Epidermal melanocyte (primary cell): ENCODE measurements at regions not wholly inside any gene's neighbourhood (a gene's known extent, or its start where the extent isn't known, plus 50 kb on each side); places are given as distances from the start of the nearest gene placed in this dataset.

ENCODE experiments used
- DNase-seq: peaks from one replicate; pipeline ENCODE4 v3.0.0; 2011; ENCODE audit warnings: low spot score; ENCODE audit not compliant: insufficient read length

GRCh38 chr10:118835682-118836326 lies 81.0 kb upstream of the CACUL1 start:
- DNase-seq, result no peak

DNA sequence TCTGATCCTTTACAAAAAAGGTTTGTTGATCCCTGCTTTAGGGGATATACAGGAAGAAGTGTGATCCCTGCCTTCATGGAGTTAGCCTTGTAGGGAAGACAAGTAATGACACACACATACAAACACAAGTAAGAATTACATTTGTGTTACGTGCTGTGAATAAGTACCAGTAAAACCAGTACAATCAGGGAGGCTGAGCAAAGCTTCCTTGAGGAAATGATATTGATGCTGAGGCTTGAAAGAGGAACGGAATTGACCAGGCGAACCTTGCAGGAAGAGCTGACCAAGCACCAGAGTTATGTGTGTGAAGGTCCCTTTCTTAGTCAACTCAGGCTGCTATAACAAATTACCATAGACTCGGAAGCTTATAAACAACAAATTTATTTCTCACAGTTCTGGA lies 83.6 kb upstream of the CACUL1 start:
- no peak for DNase-seq

DNA sequence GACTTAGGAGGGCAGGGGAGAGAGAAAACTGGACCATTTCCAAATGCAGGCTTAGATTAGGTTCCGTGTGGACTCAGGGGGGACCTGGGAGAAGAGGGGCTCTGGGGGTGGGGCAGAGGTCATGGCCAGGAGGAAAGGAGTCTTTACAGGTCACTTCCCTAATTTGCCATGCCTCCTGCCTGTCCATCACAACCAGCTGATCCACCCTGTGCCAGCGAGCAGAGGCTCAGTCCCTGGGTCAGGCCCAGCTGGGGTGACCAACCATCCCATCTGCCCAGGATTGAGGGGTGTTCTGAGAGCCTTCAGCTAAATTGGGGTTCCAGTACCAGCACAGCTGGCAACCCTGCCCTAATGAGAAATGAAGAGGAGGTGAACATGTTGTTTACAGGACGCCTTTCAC lies 84.6 kb upstream of the CACUL1 start:
- no peak for DNase-seq

GRCh38 chr10:118840071-118840775 lies 85.5 kb upstream of the CACUL1 start:
- DNase-seq, result no peak

GRCh38 chr10:118840776-118841468 lies 86.2 kb upstream of the CACUL1 start:
- no peak for DNase-seq

DNA sequence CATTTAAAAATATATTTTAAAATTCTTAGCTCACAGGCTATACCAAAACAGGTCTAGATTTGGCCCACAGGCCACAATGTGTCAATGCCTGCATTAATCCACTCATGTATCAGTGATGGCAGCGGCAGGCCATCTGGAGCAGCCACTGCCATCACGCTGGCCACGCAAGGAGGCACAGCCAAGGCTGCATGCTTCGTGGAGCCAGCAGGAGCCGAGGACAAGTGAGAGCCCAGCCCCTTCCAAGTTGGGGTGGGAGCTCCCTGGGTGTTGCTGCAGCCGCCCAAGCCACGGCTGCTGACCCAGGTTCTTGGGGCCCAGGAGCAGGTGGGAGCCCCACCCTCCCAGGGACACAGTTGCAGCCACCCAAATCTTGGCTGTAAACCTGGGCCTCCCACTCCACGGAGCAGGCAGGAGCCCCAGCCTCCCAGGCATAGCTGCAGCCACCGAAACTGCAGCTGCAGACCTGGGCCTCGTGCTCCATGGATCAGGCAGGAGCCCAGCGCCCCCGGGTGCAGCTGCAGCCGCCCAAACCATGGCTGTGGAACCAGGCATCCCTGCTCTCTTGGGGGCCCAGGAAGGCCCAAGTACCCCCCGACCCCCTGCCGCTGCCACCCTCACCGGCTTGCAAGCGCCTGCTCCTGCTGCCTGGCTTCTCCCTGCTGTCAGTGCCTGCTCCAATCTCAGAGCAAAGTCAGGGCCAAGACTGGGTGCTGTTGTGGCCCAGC lies 87.3 kb upstream of the CACUL1 start:
- DNase-seq, result no peak

DNA sequence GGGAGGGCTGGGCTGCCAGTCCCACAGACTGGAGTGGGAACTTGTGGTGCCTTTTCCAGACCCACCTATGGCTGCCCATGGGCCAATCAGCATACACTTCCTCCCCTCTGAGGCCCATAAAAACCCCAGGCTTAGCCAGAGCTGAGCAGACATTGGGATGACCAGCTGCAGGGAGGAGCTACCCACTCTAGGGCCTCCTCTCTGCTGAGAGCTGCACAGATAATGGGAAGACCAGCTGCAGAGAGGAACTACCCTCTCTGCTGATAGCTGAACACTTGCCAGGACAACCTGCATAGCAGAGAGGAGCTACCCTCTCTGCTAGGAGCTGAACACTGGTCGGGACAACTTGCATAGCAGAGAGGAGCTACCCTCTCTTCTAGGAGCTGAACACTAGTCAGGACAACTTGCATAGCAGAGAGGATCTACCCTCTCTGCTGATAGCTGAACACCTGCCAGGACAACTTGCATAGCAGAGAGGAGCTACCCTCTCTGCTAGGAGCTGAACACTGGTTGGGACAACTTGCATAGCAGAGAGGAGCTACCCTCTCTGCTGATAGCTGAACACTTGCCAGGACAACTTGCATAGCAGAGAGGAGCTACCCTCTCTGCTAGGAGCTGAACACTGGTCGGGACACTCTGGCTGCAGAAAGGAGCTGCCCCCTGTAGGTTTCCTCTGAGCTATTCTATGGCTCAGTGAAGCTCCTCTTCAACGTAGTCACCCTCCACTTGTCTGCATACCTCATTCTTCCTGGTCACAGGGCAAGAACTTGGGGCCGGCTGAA lies 88.3 kb upstream of the CACUL1 start:
- no peak for DNase-seq

GRCh38 chr10:118843647-118844265 lies 89.0 kb upstream of the CACUL1 start:
- no peak for DNase-seq

DNA sequence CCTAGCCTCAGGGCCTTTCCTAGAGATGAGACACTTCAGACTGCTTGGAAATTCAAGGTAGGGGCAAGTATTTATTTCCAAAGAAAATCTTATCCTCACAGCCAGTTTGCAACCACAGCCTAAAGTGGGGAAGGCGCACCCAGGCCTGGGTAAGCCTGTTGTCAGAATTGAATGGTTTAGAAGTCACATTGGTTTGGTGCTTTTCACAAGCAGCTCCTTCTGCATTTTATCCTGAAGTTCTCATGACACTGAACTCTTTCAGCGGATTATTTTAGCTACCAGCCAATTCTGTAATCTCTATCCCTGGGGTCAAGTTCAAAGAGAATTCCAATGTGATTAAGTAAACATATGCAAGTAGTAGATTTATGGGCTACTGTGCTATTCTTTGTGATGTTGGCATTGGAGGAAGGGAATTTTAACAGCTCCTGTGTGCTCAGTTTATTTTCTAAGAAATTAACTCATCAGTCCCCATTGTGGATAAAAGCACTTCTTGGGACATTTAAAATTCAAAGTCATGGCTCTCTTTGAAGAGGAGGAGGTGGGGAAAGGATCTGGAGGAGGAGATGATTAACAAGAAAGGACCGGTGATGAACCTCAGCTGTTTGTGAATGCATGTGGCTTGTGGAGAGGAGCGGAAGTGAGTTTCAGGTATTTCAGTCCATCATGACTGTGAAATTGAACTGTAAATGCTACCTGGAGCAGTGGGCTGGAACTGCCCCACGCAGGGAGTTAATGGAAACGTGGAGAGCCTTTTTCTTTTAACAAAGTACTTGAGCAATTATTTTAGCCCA lies 90.2 kb upstream of the CACUL1 start:
- DNase-seq, result no peak

GRCh38 chr10:118845776-118846175 lies 91.0 kb upstream of the CACUL1 start:
- no peak for DNase-seq

GRCh38 chr10:118850418-118851061 lies 95.8 kb upstream of the CACUL1 start:
- no peak for DNase-seq

DNA sequence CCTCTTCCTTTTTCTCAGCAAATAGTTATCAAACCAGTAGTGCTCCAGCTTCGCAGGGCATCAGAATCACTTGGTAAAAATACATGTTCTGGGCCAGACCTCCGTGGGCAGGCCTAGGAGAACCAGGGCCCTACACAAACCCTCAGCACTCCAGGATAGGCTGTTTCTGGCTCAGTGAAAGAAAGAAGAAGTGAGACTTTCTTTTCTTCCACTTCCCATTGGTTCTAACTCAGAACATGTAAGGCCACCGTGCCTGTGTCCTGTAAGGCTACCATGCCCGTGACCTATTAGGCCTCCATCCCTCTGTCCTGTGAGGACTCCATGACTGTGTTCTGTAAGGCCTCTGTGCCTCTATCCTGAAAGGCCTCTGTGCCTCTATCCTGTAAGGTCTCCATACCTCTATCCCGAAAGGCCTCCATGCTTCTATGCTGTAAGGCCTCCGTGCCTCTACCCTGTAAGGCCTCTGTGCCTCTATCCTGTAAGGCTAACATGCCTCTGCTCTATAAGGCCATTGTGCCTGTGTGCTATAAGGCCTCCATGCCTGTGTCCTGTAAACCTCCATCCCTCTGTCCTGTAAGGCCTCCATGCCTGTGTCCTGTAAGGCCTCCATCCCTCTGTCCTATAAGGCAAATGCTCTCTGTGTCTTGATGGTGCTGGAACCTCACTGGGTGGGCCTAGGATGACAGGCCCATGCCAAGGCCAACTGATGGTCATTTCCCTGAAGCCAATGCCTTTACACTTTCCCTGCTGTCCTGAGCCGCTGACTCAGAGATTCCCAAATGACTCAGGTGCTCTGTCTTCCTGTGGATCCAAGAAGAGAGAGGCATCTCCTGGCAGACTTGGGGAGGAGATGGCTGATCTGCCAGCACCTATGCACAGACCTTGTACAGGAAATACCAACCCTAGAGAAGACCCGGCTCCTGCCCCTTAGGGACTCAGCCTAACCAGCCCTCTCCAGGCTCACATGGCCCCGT lies 96.6 kb upstream of the CACUL1 start:
- no peak for DNase-seq

DNA sequence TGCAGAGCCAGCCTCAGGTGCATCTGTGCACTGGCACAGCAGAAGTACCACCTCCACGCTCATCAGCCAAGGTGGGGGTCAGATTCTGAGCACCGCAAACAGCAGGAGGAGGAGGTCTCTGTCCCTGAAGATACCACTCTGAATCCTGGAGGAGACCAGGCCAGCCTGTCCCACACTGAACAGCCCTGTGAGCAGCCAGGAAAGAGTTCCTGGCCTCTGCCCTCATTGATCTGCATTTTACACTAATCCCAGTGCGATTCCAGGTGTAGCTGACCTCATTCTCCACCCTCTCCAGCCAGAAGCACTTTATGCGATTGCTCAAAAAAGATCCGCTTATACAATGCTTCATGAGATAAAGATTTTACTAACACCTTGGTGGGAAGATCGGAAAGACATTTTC lies 99.1 kb upstream of the CACUL1 start:
- DNase-seq, result no peak

DNA sequence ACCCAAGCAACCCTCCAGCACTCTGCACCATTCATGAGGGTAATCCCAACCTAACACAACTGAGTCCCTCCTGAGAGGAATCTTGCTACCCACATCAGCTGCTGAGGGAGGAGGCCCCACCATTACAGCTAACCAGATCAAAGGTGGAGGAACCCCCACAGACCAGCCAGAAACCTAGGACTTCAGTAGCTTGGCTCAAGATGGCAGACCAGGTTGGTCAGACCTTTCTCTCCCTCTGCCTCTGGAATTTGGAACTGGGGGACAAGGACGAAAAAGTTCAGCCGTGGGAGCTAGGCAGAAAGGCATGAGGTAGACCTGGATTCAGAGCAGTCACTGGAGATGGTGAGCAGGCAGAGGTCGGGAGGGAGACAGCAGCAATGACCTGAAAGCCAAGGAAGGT lies 101.3 kb upstream of the CACUL1 start:
- DNase-seq, result no peak

- no peak for DNase-seq
Observed at GRCh38 chr10:118865998-118866693, 111.4 kb upstream of the CACUL1 start.

GRCh38 chr10:118867768-118868167 lies 113.0 kb upstream of the CACUL1 start:
- DNase-seq, result no peak

DNA sequence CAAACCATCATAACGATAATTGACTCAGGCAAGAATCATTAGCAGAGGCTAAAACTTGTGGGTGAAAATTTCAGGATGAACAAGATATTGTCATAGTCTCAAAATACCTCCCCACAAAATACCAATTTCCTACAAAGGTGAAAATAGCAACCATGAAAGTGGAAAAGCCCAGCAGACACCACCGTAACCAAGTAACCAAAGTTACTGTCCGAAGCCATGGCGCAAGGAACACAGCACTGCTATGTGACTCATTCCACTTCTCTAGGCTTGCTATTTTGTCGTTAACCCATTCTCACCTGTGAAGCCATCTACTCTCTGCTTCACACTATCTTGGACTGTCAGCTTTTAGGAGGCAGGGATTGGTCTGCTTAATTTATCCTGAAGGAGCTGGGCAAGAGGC lies 113.8 kb upstream of the CACUL1 start:
- DNase-seq, result no peak
